Naive B cell (primary cell): ENCODE measurements at regions not wholly inside any gene's neighbourhood (a gene's known extent, or its start where the extent isn't known, plus 50 kb on each side); places are given as distances from the start of the nearest gene placed in this dataset.

Experiments used
- ATAC-seq, 2 donors: fragments of 150-1000 bp; cut with Tn5 transposase; 2 replicates each; pipeline ENCODE4 v1.10.0; 2021; ENCODE audit warnings: low read depth in 2 of 2, mild to moderate bottlenecking in 2 of 2, moderate library complexity in 2 of 2
- DNase-seq: peaks from one replicate; pipeline ENCODE4 v3.0.0; 2022
- H3K27ac Mint-ChIP-seq, 6 donors: one replicate each; pipeline ENCODE4 v1.8.0; 2020 to 2022; ENCODE audit warnings: mild to moderate bottlenecking in 6 of 6, mixed read lengths in 6 of 6, moderate library complexity in 5 of 6, inconsistent platforms in 2 of 6
- H3K27me3 Mint-ChIP-seq, 3 donors: one replicate each; pipeline ENCODE4 v1.8.0; 2021 to 2022; ENCODE audit warnings: mixed read lengths in 3 of 3, mild to moderate bottlenecking in 1 of 3
- H3K36me3 Mint-ChIP-seq, 2 donors: one replicate each; pipeline ENCODE4 v1.8.0; 2020 to 2022; ENCODE audit warnings: mixed read lengths in 2 of 2, inconsistent platforms in 1 of 2, mild to moderate bottlenecking in 1 of 2
- H3K4me1 Mint-ChIP-seq, 3 donors: one replicate each; pipeline ENCODE4 v1.8.0; 2020 to 2022; ENCODE audit warnings: mixed read lengths in 3 of 3, inconsistent platforms in 1 of 3, mild to moderate bottlenecking in 1 of 3, moderate library complexity in 1 of 3
- H3K4me3 Mint-ChIP-seq, 8 donors: one replicate each; pipeline ENCODE4 v1.8.0; 2020 to 2022; ENCODE audit warnings: mild to moderate bottlenecking in 8 of 8, mixed read lengths in 8 of 8, moderate library complexity in 8 of 8, inconsistent platforms in 2 of 8
- H3K9me3 Mint-ChIP-seq, 7 donors: one replicate each; pipeline ENCODE4 v1.8.0; 2020 to 2022; ENCODE audit warnings: mixed read lengths in 7 of 7, mild to moderate bottlenecking in 5 of 7, inconsistent platforms in 2 of 7, moderate library complexity in 1 of 7

DNA sequence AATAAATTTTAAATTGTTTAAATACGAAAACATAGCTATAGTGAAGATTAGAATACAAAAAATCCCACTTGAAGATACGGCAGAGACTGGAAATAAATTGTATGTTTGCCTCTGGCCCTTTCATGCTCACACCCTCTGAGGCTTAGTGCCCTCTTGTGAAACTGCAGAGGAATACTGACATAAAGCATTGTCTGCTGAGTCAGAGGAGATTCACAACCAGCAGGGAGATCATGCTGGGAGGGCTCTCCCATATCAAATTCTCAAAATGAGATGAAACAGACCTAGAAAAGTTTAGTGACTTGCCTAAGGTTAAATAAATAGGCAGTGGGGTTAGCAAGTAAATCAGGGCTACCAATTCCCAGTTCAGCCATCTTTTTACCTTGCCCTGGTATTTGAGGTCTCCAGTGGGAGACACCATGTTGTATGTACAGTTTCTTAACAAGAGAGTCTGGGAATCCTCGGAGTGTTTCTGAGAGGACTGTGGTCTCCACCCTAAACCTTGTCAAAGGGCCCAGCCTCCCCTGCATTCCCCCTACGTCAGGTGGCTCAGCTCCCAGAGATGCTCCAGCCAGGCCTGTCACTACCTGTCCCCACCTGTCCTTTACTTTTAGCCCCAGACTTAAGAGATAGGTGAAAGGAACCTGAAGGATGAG, 581.4 kb upstream of the DIPK2B start:
- Mint-ChIP-seq H3K27me3 (peaks cover 0 to 34% (median 0%) of the 10 kb centered on the region in 3 donors), H3K27ac (peak overlapping the region in 1 of 6 donors; percentile 5), H3K9me3 (peaks cover 0 to 4% (median 0%) of the 10 kb centered on the region in 7 donors), H3K4me1 (peaks cover 7 to 17% (median 13%) of the 10 kb centered on the region in 3 donors), H3K36me3 (no peaks in the 10 kb centered on the region), H3K4me3 (no peak overlapping the region)
- ATAC-seq (no peak), DNase-seq (no peak)

DNA sequence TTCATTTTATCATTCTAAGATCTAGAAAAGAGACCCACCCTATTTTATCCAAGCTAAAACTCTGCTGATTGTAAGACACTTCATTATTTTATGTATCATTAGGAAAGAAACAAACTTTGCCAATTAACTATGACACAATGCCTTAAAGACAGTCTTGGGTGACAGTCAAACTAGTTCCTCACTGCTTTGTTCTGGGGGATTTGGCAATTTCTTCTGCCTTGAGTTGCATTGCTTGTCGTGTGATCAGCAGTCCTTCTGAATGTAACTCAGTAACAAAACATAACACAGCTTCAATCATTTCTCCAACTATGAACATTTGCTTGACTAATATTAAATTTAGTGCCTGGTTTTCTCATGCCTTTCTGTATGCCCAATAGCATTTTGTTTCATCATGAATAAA, 577.9 kb upstream of the DIPK2B start:
- Mint-ChIP-seq H3K27ac (no peak overlapping the region), H3K27me3 (peaks cover 0 to 29% (median 0%) of the 10 kb centered on the region in 3 donors), H3K4me3 (no peak overlapping the region), H3K36me3 (peaks cover 0 to 2% of the 10 kb centered on the region in 2 donors), H3K4me1 (peaks cover 7 to 17% (median 13%) of the 10 kb centered on the region in 3 donors), H3K9me3 (peaks cover 0 to 3% (median 0%) of the 10 kb centered on the region in 7 donors)
- DNase-seq (no peak), ATAC-seq (no peak)

DNA sequence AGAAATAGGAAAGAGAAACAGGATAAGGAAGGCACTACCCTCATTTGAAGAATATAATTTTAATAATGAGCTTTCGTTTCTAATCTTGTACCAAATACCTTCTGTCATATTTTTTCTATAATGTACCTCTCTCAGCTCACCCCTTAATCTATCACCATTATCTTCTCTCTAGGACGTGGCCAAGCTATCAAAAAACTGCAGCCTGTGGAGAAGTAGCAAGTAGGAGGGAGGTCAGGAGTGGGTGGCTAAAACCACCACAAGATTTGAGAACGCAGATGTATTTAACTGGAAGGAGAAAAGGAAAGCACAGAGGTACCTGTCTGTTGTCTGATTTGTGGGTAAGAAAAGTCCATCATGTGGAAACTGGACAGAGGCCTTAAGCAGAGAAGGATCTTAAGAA, 576.7 kb upstream of the DIPK2B start:
- Mint-ChIP-seq H3K9me3 (peaks cover 0 to 3% (median 0%) of the 10 kb centered on the region in 7 donors), H3K4me1 (peaks cover 0 to 8% (median 7%) of the 10 kb centered on the region in 3 donors), H3K27me3 (peaks cover 0 to 29% (median 0%) of the 10 kb centered on the region in 3 donors), H3K27ac (peak overlapping the region in 1 of 6 donors; percentile 71), H3K36me3 (peaks cover 0 to 6% of the 10 kb centered on the region in 2 donors), H3K4me3 (peak overlapping the region in 1 of 8 donors; percentile 54)
- DNase-seq (no peak), ATAC-seq (no peak)

DNA sequence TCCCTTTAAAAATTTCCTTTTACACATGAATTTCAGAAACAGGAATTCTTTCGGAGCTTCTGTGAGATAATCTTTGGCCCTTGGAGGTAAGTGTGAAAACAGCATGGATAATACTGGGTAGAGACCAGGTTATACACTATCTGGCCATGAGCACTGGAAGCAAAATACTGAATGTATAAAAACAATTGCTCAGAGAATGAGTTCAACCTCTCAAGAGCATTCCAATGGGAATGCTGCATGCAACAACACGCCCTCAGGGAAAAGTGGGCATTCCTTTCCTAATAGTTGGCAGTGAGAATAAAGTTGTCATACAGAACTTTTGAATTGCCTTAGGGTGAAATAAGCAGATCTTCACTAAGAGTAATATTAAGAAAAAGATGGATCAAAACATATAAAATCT, 574.8 kb upstream of the DIPK2B start:
- Mint-ChIP-seq H3K9me3 (peaks cover 0 to 3% (median 0%) of the 10 kb centered on the region in 7 donors), H3K27me3 (peaks cover 0 to 29% (median 0%) of the 10 kb centered on the region in 3 donors), H3K4me1 (peaks cover 6 to 19% (median 18%) of the 10 kb centered on the region in 3 donors), H3K36me3 (peaks cover 0 to 6% of the 10 kb centered on the region in 2 donors), H3K27ac (no peak overlapping the region), H3K4me3 (no peak overlapping the region)
- ATAC-seq: no peak
- DNase-seq: no peak

DNA sequence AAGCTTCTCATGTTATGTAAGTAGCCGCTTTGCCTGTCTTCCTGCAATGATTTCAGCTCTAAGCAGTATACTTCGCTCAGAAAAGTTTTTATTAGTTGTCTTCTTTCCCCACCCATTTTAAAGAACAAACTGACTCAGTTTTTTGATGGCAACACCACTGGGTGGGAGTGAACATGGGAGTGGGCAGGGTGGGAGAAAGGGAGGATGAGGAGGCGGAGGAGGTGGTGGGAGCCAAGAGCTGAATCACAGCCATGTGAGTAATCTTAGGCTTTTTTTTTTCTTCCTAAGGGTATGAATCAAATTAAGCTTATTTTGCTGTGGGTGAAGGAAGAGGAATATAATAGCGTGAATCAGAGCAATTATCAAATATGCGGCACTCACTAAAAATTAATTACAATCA, 574.3 kb upstream of the DIPK2B start:
- H3K4me3 Mint-ChIP-seq: no peak overlapping the region

DNA sequence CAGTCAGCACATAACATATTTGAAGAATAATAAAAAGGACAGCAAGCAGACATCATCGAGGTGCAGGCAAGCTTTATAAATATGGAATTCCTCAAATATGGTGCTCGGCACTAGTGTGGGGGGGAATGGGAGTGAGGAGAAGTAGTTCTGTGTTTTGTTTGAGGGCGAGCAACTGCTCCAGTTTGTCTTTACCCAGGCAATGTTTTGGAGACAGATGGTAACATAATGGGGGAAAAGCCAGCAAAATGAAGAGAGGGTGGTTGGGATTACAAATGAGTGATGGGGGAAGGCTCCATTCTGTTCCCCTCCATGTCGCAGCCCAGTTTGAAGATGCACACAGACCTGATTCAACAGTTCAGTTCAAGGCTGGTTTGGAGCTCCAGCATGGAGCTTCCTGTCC, 572.9 kb upstream of the DIPK2B start:
- H3K4me3 Mint-ChIP-seq: no peak overlapping the region
- peaks cover 0 to 3% (median 0%) of the 10 kb centered on the region in 7 donors for H3K9me3 Mint-ChIP-seq
- DNase-seq: no peak
- peaks cover 0 to 14% (median 0%) of the 10 kb centered on the region in 3 donors for H3K27me3 Mint-ChIP-seq
- H3K27ac Mint-ChIP-seq: no peak overlapping the region
- ATAC-seq: no peak
- H3K4me1 Mint-ChIP-seq: peaks cover 13 to 20% (median 19%) of the 10 kb centered on the region in 3 donors
- peaks cover 0 to 6% of the 10 kb centered on the region in 2 donors for H3K36me3 Mint-ChIP-seq

More for the DNA sequence above, 574.3 kb upstream of the DIPK2B start:
- ATAC-seq: no peak
- H3K4me1 Mint-ChIP-seq: peaks cover 11 to 20% (median 18%) of the 10 kb centered on the region in 3 donors
- peaks cover 0 to 6% of the 10 kb centered on the region in 2 donors for H3K36me3 Mint-ChIP-seq
- no peak for DNase-seq
- H3K27me3 Mint-ChIP-seq: peaks cover 0 to 24% (median 0%) of the 10 kb centered on the region in 3 donors
- H3K9me3 Mint-ChIP-seq: peaks cover 0 to 3% (median 0%) of the 10 kb centered on the region in 7 donors
- H3K27ac Mint-ChIP-seq: no peak overlapping the region

DNA sequence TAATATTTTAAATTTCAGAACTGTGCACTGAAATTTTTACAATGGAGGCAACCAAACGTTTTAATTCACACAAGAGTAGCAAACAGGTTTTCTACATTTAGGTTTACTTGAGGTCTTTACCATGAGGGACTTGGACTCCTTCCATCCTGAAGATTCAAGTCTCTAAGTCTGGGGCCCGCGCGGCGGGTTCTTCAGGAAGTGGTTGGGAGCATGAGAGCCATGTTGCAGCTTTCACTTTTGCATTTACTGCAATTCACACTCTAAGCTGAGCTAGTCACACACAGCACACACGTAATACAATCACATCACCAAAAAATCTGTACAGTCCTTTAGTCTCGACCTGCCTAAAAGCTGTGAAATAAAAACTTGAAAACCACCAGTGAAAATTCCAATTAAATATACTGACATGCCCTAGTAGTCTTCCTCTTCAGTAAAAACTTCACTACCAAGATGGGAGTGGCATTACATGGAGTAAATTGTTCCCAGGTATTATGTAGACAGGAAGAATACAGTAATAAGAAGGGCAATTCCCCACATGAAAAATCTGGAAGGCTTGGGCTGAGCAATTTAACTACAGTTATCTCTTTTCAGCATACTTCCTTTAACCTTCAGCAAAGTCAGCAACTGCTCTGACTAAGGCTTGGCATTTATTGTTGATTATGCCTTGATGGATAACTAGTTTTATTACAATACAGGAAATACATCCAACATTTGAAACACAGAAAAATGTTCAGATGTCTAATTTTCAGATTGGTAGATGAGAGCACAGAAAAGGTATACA, 571.1 kb upstream of the DIPK2B start:
- Mint-ChIP-seq H3K4me3 (peak overlapping the region; percentile 75 to 94 (median 90)), H3K9me3 (peaks cover 0 to under 1% (median 0%) of the 10 kb centered on the region in 7 donors), H3K36me3 (peaks cover 0 to 6% of the 10 kb centered on the region in 2 donors), H3K27me3 (peaks cover 0 to 3% (median 0%) of the 10 kb centered on the region in 3 donors), H3K27ac (peak overlapping the region; percentile 88 to 95 (median 94)), H3K4me1 (peaks cover 22 to 27% (median 27%) of the 10 kb centered on the region in 3 donors)
- ATAC-seq: peak; percentile 46 to 49
- DNase-seq: peak; percentile 38

DNA sequence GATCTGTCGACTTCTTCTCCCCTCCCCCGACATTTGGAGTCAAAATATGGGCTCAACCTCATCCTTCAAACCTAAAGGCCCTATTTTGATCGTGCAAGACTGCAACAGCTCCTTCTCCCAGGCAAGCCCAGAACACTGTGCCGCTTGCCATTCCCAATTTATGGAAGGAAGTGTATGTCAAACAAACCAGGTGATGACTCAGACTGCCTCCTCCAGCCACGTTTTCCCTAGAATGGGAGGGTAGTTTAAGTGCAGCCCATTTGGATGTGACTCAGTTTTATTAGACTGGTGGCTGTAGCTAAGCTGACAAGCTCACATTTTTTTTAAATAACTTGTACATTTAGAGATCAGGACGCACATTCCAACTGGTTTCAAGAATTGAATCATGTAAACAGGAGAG, 570.4 kb upstream of the DIPK2B start:
- Mint-ChIP-seq H3K27me3 (no peaks in the 10 kb centered on the region), H3K36me3 (peaks cover 0 to 6% of the 10 kb centered on the region in 2 donors), H3K4me3 (peak overlapping the region; percentile 75 to 94 (median 90)), H3K9me3 (no peaks in the 10 kb centered on the region), H3K4me1 (peaks cover 22 to 29% (median 27%) of the 10 kb centered on the region in 3 donors), H3K27ac (peak overlapping the region; percentile 88 to 95 (median 94))
- DNase-seq (no peak), ATAC-seq (no peak)

DNA sequence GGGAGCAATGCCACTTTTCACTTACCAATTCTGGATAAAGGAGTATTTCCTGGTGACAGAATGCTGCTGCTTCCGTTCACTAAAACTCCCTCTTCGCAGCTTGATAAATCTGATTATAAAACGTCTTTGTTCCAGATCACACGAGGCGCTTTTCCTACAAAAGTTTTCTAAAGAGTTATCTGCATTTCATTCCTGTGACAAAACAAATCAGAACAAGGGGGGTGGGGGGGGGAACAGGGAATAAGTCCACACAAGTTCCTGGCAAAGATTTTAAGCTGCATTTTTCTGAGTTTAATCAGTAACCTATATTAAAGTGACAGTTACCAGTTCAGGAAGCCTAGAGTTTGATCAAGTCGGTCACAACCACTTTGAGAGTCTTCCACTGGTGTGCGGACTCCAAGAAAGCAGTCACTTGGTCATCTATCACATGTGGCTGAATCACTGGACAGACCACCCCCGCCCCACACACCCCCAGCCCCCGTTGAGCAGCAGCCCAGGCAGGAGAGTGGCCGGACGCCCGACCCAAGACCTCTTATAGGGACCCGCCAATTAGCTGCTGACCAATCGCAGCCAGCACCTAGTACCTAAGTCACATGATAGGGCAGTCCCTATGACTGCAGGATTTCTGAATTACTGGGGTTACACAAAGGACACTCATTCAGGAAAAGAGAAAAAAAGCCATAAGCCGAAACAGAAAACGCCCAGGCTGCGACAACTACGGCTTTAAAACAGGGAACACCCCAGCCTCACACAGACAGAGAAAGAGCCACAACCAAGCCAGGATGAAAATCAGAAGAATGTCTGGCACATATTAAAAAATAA, 569.3 kb upstream of the DIPK2B start:
- peak; percentile 76 to 77 for ATAC-seq
- Mint-ChIP-seq H3K27ac (peak overlapping the region; percentile 89 to 98 (median 94)), H3K27me3 (no peaks in the 10 kb centered on the region), H3K4me1 (peaks cover 22 to 39% (median 31%) of the 10 kb centered on the region in 3 donors), H3K4me3 (peak overlapping the region; percentile 81 to 94 (median 90)), H3K9me3 (no peaks in the 10 kb centered on the region), H3K36me3 (peaks cover 0 to 6% of the 10 kb centered on the region in 2 donors)
- DNase-seq: peak; percentile 42

DNA sequence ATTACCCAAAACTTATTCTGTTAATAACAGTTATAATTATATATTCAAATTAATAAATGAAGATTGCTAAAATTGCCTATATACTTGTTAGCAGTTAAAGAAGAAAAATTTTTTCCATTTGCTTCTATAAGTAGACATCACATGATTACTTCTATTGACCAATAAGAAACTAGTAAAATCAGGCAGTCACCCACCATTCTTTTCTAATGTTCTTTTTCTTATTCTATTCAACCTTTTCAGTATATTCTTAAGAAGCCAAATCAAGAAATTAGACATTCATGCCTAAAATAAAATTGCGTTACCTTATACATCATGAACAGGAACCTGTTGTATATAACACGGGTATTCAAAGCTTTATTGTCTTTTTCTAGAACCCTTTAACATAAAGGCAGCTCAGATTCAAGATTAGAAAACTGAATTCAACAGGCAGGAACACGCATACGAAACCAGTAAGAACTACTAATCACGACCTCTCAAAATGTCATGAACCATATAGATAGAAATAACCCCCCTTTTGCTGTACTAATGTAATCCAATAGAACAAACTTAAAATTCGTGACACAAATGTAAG, 568.1 kb upstream of the DIPK2B start:
- Mint-ChIP-seq H3K27me3 (no peaks in the 10 kb centered on the region), H3K36me3 (peaks cover 0 to 5% of the 10 kb centered on the region in 2 donors), H3K27ac (peak overlapping the region; percentile 89 to 98 (median 92)), H3K9me3 (no peaks in the 10 kb centered on the region), H3K4me1 (peaks cover 22 to 41% (median 31%) of the 10 kb centered on the region in 3 donors), H3K4me3 (peak overlapping the region; percentile 81 to 94 (median 90))
- no peak for DNase-seq
- ATAC-seq: no peak

DNA sequence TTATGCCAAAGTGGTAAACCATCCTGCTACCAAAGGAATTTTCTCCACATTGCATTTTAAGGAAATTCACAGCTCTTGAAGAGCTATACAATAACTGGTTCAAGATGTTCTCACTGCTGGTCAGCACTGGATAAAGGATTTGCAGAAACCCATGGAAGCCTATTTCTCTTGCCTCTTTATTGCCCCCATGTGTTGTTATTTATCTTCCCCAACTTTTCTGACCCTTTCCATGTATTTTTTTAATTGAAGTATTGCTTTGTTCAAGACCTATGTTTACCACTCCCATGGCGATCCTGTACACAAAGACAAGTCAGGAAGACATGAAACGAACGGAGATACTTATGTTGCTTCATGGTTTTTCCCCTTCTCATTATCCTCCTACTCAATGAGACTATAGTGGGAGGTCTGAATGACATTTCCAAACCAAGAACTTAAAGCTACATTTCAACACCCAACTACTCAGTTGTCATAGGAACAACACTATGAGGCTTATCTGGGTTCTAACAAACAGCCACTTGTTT, 566.4 kb upstream of the DIPK2B start:
- DNase-seq (no peak), ATAC-seq (peak; percentile 11 to 19)
- Mint-ChIP-seq H3K27ac (peak overlapping the region; percentile 80 to 95 (median 86)), H3K27me3 (no peaks in the 10 kb centered on the region), H3K36me3 (no peaks in the 10 kb centered on the region), H3K4me3 (peak overlapping the region; percentile 63 to 94 (median 81)), H3K4me1 (peaks cover 24 to 51% (median 37%) of the 10 kb centered on the region in 3 donors), H3K9me3 (no peaks in the 10 kb centered on the region)

DNA sequence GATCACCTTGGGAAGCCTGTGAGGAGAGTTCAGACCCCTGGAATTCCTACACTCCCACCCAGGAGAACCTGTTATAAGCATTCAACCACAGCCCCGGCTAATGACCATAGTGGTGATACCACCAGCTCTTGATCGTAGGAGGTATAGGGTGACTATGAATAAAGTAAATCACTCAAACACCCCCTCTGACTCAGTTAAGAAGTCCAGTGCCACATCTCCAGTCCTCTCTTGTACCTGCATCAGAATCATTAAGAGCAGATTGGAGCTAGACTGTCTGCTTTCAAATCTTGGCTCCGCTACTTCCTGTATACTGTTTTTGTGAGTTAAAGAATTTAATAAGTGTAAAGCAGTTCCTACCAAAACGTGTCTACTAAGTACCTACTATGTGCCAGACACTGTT, 565.1 kb upstream of the DIPK2B start:
- Mint-ChIP-seq H3K36me3 (no peaks in the 10 kb centered on the region), H3K27me3 (no peaks in the 10 kb centered on the region), H3K4me1 (peaks cover 18 to 49% (median 39%) of the 10 kb centered on the region in 3 donors), H3K4me3 (peak overlapping the region in 6 of 8 donors; percentile 9 to 94 (median 24)), H3K9me3 (no peaks in the 10 kb centered on the region), H3K27ac (peak overlapping the region in 5 of 6 donors; percentile 7 to 94 (median 50))
- ATAC-seq (no peak), DNase-seq (no peak)
